ENCODE measurements at regions not wholly inside any gene's neighbourhood (a gene's known extent, or its start where the extent isn't known, plus 50 kb on each side); places are given as distances from the start of the nearest gene placed in this dataset.

- H4K20me1 ChIP-seq (ENCODE audit: control insufficient read depth, insufficient read depth): no peaks in the 10 kb centered on the region
- no peak overlapping the region for H3K4me3 ChIP-seq
- no TSS peak for BruUV-seq (replicated peaks)
- no peaks in the 10 kb centered on the region for H3K4me1 ChIP-seq (ENCODE audit: control insufficient read depth, insufficient read depth, low read length)
- ChIA-PET CTCF (no interaction called here), SMC1A (ENCODE audit: uncharacterized antibody, unreplicated experiment) (no interaction called here), POLR2A (no interaction called here), RAD21 (ENCODE audit: unreplicated experiment) (no interaction called here)
- no peaks in the 10 kb centered on the region for H3K9me3 ChIP-seq (replicated peaks; ENCODE audit: control insufficient read depth, insufficient read depth, low read length)
- H3K36me3 ChIP-seq (ENCODE audit: control insufficient read depth in 2 of 2, insufficient read depth in 2 of 2, low read length in 1 of 2): no peaks in the 10 kb centered on the region
- no peak overlapping the region for H2AFZ ChIP-seq (ENCODE audit: control insufficient read depth, low read depth, low read length)
- no peaks in the 10 kb centered on the region for H3K79me2 ChIP-seq (ENCODE audit: control insufficient read depth, insufficient read depth, low read length)
- ATAC-seq: no peak
- in situ Hi-C loops (cut with MboI): no loop called here
- no peaks in the 10 kb centered on the region for H3K27me3 ChIP-seq (replicated peaks in 1 of 2; ENCODE audit: control insufficient read depth in 2 of 2, insufficient read depth in 2 of 2, low read length in 1 of 2)
- TF ChIP-seq TARDBP (IDR thresholded peaks at IDR 0.05; ENCODE audit: borderline replicate concordance): no peak
- TF ChIP-seq NFYA (IDR thresholded peaks at IDR 0.05; ENCODE audit: borderline replicate concordance, low read depth, low read length): no peak
- TF ChIP-seq RBBP5 (conservative IDR thresholded peaks at IDR 0.05): no peak
- TF ChIP-seq, protein P1, sequence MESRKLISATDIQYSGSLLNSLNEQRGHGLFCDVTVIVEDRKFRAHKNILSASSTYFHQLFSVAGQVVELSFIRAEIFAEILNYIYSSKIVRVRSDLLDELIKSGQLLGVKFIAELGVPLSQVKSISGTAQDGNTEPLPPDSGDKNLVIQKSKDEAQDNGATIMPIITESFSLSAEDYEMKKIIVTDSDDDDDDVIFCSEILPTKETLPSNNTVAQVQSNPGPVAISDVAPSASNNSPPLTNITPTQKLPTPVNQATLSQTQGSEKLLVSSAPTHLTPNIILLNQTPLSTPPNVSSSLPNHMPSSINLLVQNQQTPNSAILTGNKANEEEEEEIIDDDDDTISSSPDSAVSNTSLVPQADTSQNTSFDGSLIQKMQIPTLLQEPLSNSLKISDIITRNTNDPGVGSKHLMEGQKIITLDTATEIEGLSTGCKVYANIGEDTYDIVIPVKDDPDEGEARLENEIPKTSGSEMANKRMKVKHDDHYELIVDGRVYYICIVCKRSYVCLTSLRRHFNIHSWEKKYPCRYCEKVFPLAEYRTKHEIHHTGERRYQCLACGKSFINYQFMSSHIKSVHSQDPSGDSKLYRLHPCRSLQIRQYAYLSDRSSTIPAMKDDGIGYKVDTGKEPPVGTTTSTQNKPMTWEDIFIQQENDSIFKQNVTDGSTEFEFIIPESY (IDR thresholded peaks at IDR 0.05): no peak
- TF ChIP-seq POLR2AphosphoS2 (IDR thresholded peaks at IDR 0.05; ENCODE audit: low read depth, low read length): no peak
- TF ChIP-seq, protein P2, sequence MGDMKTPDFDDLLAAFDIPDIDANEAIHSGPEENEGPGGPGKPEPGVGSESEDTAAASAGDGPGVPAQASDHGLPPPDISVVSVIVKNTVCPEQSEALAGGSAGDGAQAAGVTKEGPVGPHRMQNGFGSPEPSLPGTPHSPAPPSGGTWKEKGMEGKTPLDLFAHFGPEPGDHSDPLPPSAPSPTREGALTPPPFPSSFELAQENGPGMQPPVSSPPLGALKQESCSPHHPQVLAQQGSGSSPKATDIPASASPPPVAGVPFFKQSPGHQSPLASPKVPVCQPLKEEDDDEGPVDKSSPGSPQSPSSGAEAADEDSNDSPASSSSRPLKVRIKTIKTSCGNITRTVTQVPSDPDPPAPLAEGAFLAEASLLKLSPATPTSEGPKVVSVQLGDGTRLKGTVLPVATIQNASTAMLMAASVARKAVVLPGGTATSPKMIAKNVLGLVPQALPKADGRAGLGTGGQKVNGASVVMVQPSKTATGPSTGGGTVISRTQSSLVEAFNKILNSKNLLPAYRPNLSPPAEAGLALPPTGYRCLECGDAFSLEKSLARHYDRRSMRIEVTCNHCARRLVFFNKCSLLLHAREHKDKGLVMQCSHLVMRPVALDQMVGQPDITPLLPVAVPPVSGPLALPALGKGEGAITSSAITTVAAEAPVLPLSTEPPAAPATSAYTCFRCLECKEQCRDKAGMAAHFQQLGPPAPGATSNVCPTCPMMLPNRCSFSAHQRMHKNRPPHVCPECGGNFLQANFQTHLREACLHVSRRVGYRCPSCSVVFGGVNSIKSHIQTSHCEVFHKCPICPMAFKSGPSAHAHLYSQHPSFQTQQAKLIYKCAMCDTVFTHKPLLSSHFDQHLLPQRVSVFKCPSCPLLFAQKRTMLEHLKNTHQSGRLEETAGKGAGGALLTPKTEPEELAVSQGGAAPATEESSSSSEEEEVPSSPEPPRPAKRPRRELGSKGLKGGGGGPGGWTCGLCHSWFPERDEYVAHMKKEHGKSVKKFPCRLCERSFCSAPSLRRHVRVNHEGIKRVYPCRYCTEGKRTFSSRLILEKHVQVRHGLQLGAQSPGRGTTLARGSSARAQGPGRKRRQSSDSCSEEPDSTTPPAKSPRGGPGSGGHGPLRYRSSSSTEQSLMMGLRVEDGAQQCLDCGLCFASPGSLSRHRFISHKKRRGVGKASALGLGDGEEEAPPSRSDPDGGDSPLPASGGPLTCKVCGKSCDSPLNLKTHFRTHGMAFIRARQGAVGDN (IDR thresholded peaks at IDR 0.05): no peak
- TF ChIP-seq HDGF (IDR thresholded peaks at IDR 0.05): no peak
- TF ChIP-seq RELA (IDR thresholded peaks at IDR 0.05; ENCODE audit: borderline replicate concordance, partially characterized antibody): no peak
- no peak for TF ChIP-seq REST (IDR thresholded peaks at IDR 0.05; ENCODE audit: low read depth, low read length)
- TF ChIP-seq PAX5 (IDR thresholded peaks at IDR 0.05; ENCODE audit: borderline replicate concordance, low read depth, low read length): no peak
- no peak for TF ChIP-seq PAX8 (IDR thresholded peaks at IDR 0.05)
- TF ChIP-seq, protein P3, sequence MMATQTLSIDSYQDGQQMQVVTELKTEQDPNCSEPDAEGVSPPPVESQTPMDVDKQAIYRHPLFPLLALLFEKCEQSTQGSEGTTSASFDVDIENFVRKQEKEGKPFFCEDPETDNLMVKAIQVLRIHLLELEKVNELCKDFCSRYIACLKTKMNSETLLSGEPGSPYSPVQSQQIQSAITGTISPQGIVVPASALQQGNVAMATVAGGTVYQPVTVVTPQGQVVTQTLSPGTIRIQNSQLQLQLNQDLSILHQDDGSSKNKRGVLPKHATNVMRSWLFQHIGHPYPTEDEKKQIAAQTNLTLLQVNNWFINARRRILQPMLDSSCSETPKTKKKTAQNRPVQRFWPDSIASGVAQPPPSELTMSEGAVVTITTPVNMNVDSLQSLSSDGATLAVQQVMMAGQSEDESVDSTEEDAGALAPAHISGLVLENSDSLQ (IDR thresholded peaks at IDR 0.05): no peak
- TF ChIP-seq ZNF622 (IDR thresholded peaks at IDR 0.05): no peak
- TF ChIP-seq SMAD5 (IDR thresholded peaks at IDR 0.05; ENCODE audit: low read depth): no peak
- no peak for TF ChIP-seq SIN3A (IDR thresholded peaks at IDR 0.05; ENCODE audit: low read depth, low read length)
- no peak overlapping the region for H3K27ac ChIP-seq (ENCODE audit: control insufficient read depth, insufficient read depth)
- FAIRE-seq: no peak
- no peak overlapping the region for H3K9ac ChIP-seq (ENCODE audit: control insufficient read depth, insufficient read depth, low read length)
- no peak overlapping the region for H3K4me2 ChIP-seq (ENCODE audit: control insufficient read depth, insufficient read depth)
- intact Hi-C loops (cut with micrococcal nuclease; ENCODE audit: unreplicated experiment): no loop called here
- DNase-seq (ENCODE audit: low read depth, low spot score): no peak
These were observed 94.1 kb upstream of the GK2 start for GRCh38 chr4:79502081-79502480.
